Hepatocyte (in vitro differentiated cells): ENCODE measurements at regions not wholly inside any gene's neighbourhood (a gene's known extent, or its start where the extent isn't known, plus 50 kb on each side); places are given as distances from the start of the nearest gene placed in this dataset.

Experiments
- DNase-seq: peaks from one replicate; pipeline ENCODE4 v3.0.0-alpha.2; 2016; ENCODE audit warnings: low spot score
- H2AFZ ChIP-seq: fragments of 200-600 bp; sonication (generic); 2 replicates; pipeline ENCODE4 v1.6.0; 2016; ENCODE audit warnings: antibody characterized with exemption, mild to moderate bottlenecking
- H3K27ac ChIP-seq: fragments of 200-600 bp; sonication (generic); 2 replicates; pipeline ENCODE4 v1.5.1; 2016; ENCODE audit warnings: mild to moderate bottlenecking
- H3K27me3 ChIP-seq: fragments of 200-600 bp; sonication (generic); 2 replicates; pipeline ENCODE4 v1.6.1; 2016
- H3K36me3 ChIP-seq: fragments of 200-600 bp; sonication (generic); replicated peaks from 2 replicates; pipeline ENCODE4 v1.5.1; 2016; ENCODE audit warnings: low read depth; ENCODE audit not compliant: insufficient read depth
- H3K4me1 ChIP-seq: fragments of 200-600 bp; sonication (generic); 2 replicates; pipeline ENCODE4 v1.5.1; 2016; ENCODE audit warnings: mild to moderate bottlenecking, moderate library complexity; ENCODE audit not compliant: insufficient read depth
- H3K4me2 ChIP-seq: fragments of 200-600 bp; sonication (generic); 2 replicates; pipeline ENCODE4 v1.6.0; 2016
- H3K4me3 ChIP-seq: fragments of 200-600 bp; sonication (generic); 2 replicates; pipeline ENCODE4 v1.5.1; 2016; ENCODE audit warnings: mild to moderate bottlenecking
- H3K79me2 ChIP-seq: fragments of 200-600 bp; sonication (generic); 2 replicates; pipeline ENCODE4 v1.6.0; 2017; ENCODE audit warnings: mild to moderate bottlenecking
- H3K9me2 ChIP-seq: fragments of 200-600 bp; sonication (generic); replicated peaks from 2 replicates; pipeline ENCODE4 v1.6.0; 2017; ENCODE audit warnings: mild to moderate bottlenecking; ENCODE audit not compliant: insufficient read depth
- H3K9me3 ChIP-seq: fragments of 200-600 bp; sonication (generic); 2 replicates; pipeline ENCODE4 v1.5.1; 2016; ENCODE audit warnings: low read depth, mild to moderate bottlenecking
- H4K20me1 ChIP-seq: fragments of 200-600 bp; sonication (generic); 2 replicates; pipeline ENCODE4 v1.6.0; 2016; ENCODE audit warnings: mild to moderate bottlenecking; ENCODE audit not compliant: insufficient read depth, poor library complexity, severe bottlenecking
- EZH2 ChIP-seq: fragments of 200-600 bp; sonication (generic); IDR thresholded peaks from 2 replicates; pipeline ENCODE4 v1.6.1; 2016; ENCODE audit warnings: antibody characterized with exemption, mild to moderate bottlenecking, borderline replicate concordance
- EZH2phosphoT487 ChIP-seq: fragments of 200-600 bp; sonication (generic); IDR thresholded peaks from one replicate; pipeline ENCODE4 v1.6.1; 2018; ENCODE audit warnings: antibody characterized with exemption, mild to moderate bottlenecking, low read depth, moderate library complexity; ENCODE audit not compliant: unreplicated experiment, severe bottlenecking
- WGBS: methylation state at CpG from one replicate; pipeline ENCODE4 v1.1.6; 2016; ENCODE audit warnings: low lambda C conversion rate; ENCODE audit errors: missing lambda C conversion rate; 5-methylcytosine and 5-hydroxymethylcytosine counted together
- TF ChIP-seq, protein P1 (sequence below): fragments of 200-600 bp; sonication (generic); IDR thresholded peaks from 2 replicates; pipeline ENCODE4 v1.5.1; 2016; ENCODE audit warnings: antibody characterized with exemption, mild to moderate bottlenecking; ENCODE audit not compliant: poor library complexity

DNA sequence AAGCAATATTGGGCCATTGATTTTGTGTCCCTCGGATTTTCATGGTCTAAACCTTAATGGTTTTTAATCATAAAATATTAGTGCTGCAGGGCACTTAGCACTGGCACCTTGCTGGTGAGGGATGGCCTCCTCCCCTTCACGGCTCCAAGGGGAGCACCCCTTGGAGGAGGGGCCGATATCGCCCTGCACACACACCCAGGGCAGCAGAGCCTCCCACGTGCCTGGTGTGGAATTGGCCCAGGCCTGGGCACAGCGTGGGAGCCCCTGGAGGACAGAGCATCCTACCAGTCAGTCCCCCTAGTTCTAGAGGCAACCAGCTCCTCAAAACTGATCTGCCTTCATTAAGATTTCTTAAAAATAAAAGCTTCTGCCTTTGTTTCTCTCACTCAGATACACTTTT lies 90.7 kb upstream of the CSF3R start:
- H3K27me3 ChIP-seq, result peaks cover 8% of the 10 kb centered on the region
- no peak overlapping the region for H3K4me2 ChIP-seq
- H3K79me2 ChIP-seq, result no peaks in the 10 kb centered on the region
- H3K36me3 ChIP-seq, result no peaks in the 10 kb centered on the region
- no peak overlapping the region for H3K4me3 ChIP-seq
- no peaks in the 10 kb centered on the region for H4K20me1 ChIP-seq
- no peaks in the 10 kb centered on the region for H3K9me2 ChIP-seq
- no peak overlapping the region for H2AFZ ChIP-seq
- H3K4me1 ChIP-seq, result no peaks in the 10 kb centered on the region
- 67% methylated on average over 6 of the region's 6 CpGs for WGBS
- no peak for DNase-seq
- no peaks in the 10 kb centered on the region for H3K9me3 ChIP-seq
- no peak overlapping the region for H3K27ac ChIP-seq
- TF ChIP-seq, protein P1, sequence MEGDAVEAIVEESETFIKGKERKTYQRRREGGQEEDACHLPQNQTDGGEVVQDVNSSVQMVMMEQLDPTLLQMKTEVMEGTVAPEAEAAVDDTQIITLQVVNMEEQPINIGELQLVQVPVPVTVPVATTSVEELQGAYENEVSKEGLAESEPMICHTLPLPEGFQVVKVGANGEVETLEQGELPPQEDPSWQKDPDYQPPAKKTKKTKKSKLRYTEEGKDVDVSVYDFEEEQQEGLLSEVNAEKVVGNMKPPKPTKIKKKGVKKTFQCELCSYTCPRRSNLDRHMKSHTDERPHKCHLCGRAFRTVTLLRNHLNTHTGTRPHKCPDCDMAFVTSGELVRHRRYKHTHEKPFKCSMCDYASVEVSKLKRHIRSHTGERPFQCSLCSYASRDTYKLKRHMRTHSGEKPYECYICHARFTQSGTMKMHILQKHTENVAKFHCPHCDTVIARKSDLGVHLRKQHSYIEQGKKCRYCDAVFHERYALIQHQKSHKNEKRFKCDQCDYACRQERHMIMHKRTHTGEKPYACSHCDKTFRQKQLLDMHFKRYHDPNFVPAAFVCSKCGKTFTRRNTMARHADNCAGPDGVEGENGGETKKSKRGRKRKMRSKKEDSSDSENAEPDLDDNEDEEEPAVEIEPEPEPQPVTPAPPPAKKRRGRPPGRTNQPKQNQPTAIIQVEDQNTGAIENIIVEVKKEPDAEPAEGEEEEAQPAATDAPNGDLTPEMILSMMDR, result no peak
- no peak for TF ChIP-seq EZH2
- TF ChIP-seq EZH2phosphoT487, result no peak

DNA sequence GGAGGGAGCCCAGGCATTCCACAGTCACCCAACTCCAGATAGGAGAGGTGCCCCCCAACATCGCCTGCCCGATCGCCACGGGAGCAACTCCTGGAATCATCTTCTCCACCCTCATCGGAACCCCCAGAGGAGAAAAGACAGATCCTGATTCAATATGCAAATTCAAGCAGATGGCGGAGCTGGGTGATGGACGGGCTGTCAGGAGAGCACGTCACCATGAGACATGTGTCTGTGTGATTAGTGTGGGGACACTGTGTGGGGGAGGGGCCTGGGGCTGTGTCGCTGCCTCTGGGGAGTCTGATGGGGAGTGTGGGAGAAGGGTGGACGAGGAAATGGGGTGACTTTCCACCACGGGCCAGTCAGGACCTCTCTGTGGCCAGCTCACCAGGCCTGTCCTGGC lies 90.2 kb upstream of the CSF3R start:
- no peaks in the 10 kb centered on the region for H3K79me2 ChIP-seq
- WGBS, result 85% methylated on average over 11 of the region's 11 CpGs
- no peaks in the 10 kb centered on the region for H3K4me1 ChIP-seq
- TF ChIP-seq EZH2 (no peak), EZH2phosphoT487 (no peak)
- TF ChIP-seq, protein P1, result no peak
- no peak overlapping the region for H3K4me3 ChIP-seq
- H3K36me3 ChIP-seq, result no peaks in the 10 kb centered on the region
- no peaks in the 10 kb centered on the region for H3K9me3 ChIP-seq
- no peak overlapping the region for H3K27ac ChIP-seq
- DNase-seq, result no peak
- H4K20me1 ChIP-seq, result no peaks in the 10 kb centered on the region
- no peaks in the 10 kb centered on the region for H3K9me2 ChIP-seq
- H2AFZ ChIP-seq, result no peak overlapping the region
- peaks cover 8% of the 10 kb centered on the region for H3K27me3 ChIP-seq
- H3K4me2 ChIP-seq, result no peak overlapping the region

DNA sequence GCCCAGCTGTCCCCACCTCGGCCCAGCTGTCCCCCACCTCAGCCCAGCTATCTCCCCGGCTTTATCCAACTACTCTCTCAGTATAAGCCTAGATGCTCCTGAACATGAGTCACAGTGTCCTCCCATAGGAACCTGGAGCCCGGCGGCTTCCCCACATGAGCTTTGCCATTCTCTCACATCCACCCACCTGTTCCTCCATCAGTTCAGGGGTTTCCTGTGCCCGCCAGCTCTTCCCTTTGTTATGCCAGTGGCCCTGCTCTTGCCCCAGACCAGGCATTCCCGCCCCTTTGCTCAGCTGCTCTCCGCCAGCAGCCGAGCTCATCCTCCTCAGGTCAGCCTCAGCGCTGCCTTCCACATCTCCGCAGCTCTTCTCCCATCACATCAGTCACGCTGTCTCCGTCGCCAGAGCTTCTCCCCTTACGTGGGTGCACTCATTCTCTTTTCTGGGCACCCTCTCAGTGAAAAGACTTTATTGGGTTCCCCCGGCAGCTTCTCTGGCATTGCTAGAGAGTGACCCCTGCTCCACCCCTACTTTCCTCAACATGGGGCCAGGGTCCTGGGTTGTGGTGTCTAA lies 89.5 kb upstream of the CSF3R start:
- H3K27me3 ChIP-seq, result peaks cover 8% of the 10 kb centered on the region
- no peak overlapping the region for H2AFZ ChIP-seq
- no peak overlapping the region for H3K4me2 ChIP-seq
- H3K9me2 ChIP-seq, result no peaks in the 10 kb centered on the region
- no peak overlapping the region for H3K4me3 ChIP-seq
- no peak for TF ChIP-seq EZH2
- TF ChIP-seq, protein P1, result no peak
- TF ChIP-seq EZH2phosphoT487, result no peak
- no peaks in the 10 kb centered on the region for H3K4me1 ChIP-seq
- H3K36me3 ChIP-seq, result no peaks in the 10 kb centered on the region
- H3K79me2 ChIP-seq, result no peaks in the 10 kb centered on the region
- no peak for DNase-seq
- no peaks in the 10 kb centered on the region for H3K9me3 ChIP-seq
- WGBS, result 79% methylated on average over 15 of the region's 15 CpGs
- no peaks in the 10 kb centered on the region for H4K20me1 ChIP-seq
- H3K27ac ChIP-seq, result no peak overlapping the region

DNA sequence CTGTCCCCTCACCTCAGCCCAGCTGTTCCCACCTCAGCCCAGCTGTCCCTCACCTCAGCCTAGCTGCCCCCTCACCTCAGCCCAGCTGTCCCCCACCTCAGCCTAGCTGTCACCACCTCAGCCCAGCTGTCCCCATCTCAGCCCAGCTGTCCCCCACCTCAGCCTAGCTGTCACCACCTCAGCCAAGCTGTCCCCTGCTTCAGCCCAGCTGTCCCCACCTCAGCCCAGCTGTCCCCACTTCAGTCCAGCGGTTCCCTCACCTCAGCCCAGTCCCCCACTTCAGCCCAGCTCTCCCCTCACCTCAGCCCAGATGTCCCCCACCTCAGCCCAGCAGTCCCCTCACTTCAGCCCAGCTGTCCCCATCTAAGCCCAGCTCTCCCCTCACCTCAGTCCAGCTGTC lies 88.4 kb upstream of the CSF3R start:
- no peaks in the 10 kb centered on the region for H3K36me3 ChIP-seq
- no peak overlapping the region for H3K4me3 ChIP-seq
- no peaks in the 10 kb centered on the region for H3K9me3 ChIP-seq
- H3K79me2 ChIP-seq, result no peaks in the 10 kb centered on the region
- H3K9me2 ChIP-seq, result no peaks in the 10 kb centered on the region
- no CpG with 5 or more reads among the region's 1 CpG for WGBS
- H4K20me1 ChIP-seq, result no peaks in the 10 kb centered on the region
- DNase-seq, result no peak
- no peak for TF ChIP-seq EZH2phosphoT487
- no peak for TF ChIP-seq EZH2
- TF ChIP-seq, protein P1, result no peak
- no peaks in the 10 kb centered on the region for H3K4me1 ChIP-seq
- peaks cover 8% of the 10 kb centered on the region for H3K27me3 ChIP-seq
- no peak overlapping the region for H2AFZ ChIP-seq
- no peak overlapping the region for H3K27ac ChIP-seq
- H3K4me2 ChIP-seq, result no peak overlapping the region
